Gastrocnemius medialis (tissue), 4 donors: ENCODE measurements at regions not wholly inside any gene's neighbourhood (a gene's known extent, or its start where the extent isn't known, plus 50 kb on each side); places are given as distances from the start of the nearest gene placed in this dataset.
A peak's percentile ranks its signal among the peaks of the same experiment; 100 is the strongest.

Source experiments
- ATAC-seq, 2 donors: fragments of 150-250 bp; one replicate each; pipeline ENCODE4 v1.9.1; 2016
- DNase-seq, 2 donors: peaks; one replicate each; pipeline ENCODE4 v3.0.0-alpha.2; 2019
- H3K27ac ChIP-seq, 4 donors: fragments of 200-600 bp; sonication (generic); 1 replicate in 1 of 4; 2 replicates in 3 of 4; pipeline ENCODE4 v1.5.1; 2016 to 2018; ENCODE audit warnings: mild to moderate bottlenecking in 2 of 4, moderate library complexity in 1 of 4
- H3K27me3 ChIP-seq, 3 donors: fragments of 200-600 bp; sonication (generic) in 2 of 3; 1 replicate in 1 of 3; 2 replicates in 2 of 3; pipeline versions ENCODE4 v1.5.1 to v1.6.0; 2016 to 2019; ENCODE audit warnings: mild to moderate bottlenecking in 1 of 3, moderate library complexity in 1 of 3
- H3K36me3 ChIP-seq, 2 donors: fragments of 200-600 bp; sonication (generic) in 1 of 2; one replicate each; pipeline ENCODE4 v1.5.1; 2017 to 2018
- H3K4me1 ChIP-seq, 2 donors: fragments of 200-600 bp; sonication (generic) in 1 of 2; one replicate each; pipeline ENCODE4 v1.5.1; 2016 to 2017; ENCODE audit warnings: mild to moderate bottlenecking in 2 of 2
- H3K4me3 ChIP-seq, 4 donors: fragments of 200-600 bp; sonication (generic) in 3 of 4; 1 replicate in 1 of 4; 2 replicates in 3 of 4; pipeline ENCODE4 v1.5.1; 2016 to 2019; ENCODE audit warnings: mild to moderate bottlenecking in 2 of 4
- H3K9me3 ChIP-seq, 3 donors: fragments of 200-600 bp; sonication (generic) in 2 of 3; 1 replicate in 1 of 3; 2 replicates in 2 of 3; pipeline ENCODE4 v1.5.1; 2016 to 2019
- POLR2A ChIP-seq, 2 donors: fragments of 450-650 bp; IDR thresholded peaks; one replicate each; pipeline ENCODE4 v1.6.1; 2017; ENCODE audit warnings: antibody characterized with exemption in 2 of 2, mild to moderate bottlenecking in 2 of 2, moderate library complexity in 2 of 2
- in situ Hi-C, 4 donors: fragments of 200-750 bp; cut with MboI; loops; one replicate each; pipeline versions ENCODE4 v1.15.0 to v1.8.0; 2017; ENCODE audit warnings: low sequenced_read_pairs in 4 of 4
- intact Hi-C: fragments of 100-400 bp; cut with DNase I; formaldehyde crosslinking; loops from one replicate; pipeline ENCODE4 v1.15.1; 2023; ENCODE audit warnings: low total_unique reads
- TF ChIP-seq, protein P1 (sequence below), 5 experiments: fragments of 450-650 bp in 3 of 5; fragments of 200-600 bp in 2 of 5; sonication (generic) in 2 of 5; IDR thresholded peaks in 4 of 5; conservative IDR thresholded peaks in 1 of 5; 1 replicate in 4 of 5; 2 replicates in 1 of 5; pipeline ENCODE4 v1.5.1; 2016 to 2019; ENCODE audit warnings: antibody characterized with exemption in 5 of 5, mild to moderate bottlenecking in 3 of 5, moderate library complexity in 3 of 5

DNA sequence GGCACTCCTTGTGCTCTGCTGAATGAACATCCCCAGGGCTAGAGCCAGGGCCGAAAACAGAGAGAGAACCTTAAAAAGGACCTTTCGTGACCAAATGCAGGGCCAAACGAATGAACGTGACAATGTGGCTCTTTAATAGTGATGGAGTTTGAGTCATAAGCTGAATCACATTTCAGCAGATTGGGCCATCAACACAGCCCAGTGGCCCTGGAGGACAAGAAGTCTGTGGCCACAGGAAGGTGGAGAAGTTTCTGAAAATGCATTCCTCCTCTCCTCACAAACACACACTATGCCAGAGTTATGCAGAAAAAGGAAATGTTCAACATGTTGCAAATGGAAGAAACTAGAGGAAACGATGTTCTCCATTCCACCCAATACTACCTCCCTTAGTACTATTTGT lies 415.8 kb downstream of the HRH4 start:
- intact Hi-C loops: loop anchor here (10.0 kb wide), 2 partner anchors 189 to 479 kb away; partner anchors contain the start of gene ZNF521
- Histone ChIP-seq H3K27ac (no peak overlapping the region), H3K27me3 (no peaks in the 10 kb centered on the region), H3K4me1 (no peaks in the 10 kb centered on the region), H3K4me3 (no peak overlapping the region), H3K36me3 (no peaks in the 10 kb centered on the region), H3K9me3 (no peaks in the 10 kb centered on the region)
- ATAC-seq (no peak), DNase-seq (no peak)
- in situ Hi-C loops: loop anchor here in 3 of 4 donors (5.0 to 25.0 kb wide), 4 partner anchors 786 to 1021 kb away; no protein-coding TSS in a partner anchor
- TF ChIP-seq POLR2A (IDR thresholded peaks at IDR 0.05): no peak
- TF ChIP-seq, protein P1, sequence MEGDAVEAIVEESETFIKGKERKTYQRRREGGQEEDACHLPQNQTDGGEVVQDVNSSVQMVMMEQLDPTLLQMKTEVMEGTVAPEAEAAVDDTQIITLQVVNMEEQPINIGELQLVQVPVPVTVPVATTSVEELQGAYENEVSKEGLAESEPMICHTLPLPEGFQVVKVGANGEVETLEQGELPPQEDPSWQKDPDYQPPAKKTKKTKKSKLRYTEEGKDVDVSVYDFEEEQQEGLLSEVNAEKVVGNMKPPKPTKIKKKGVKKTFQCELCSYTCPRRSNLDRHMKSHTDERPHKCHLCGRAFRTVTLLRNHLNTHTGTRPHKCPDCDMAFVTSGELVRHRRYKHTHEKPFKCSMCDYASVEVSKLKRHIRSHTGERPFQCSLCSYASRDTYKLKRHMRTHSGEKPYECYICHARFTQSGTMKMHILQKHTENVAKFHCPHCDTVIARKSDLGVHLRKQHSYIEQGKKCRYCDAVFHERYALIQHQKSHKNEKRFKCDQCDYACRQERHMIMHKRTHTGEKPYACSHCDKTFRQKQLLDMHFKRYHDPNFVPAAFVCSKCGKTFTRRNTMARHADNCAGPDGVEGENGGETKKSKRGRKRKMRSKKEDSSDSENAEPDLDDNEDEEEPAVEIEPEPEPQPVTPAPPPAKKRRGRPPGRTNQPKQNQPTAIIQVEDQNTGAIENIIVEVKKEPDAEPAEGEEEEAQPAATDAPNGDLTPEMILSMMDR (IDR thresholded peaks at IDR 0.05 in 4 of 5, conservative IDR thresholded peaks at IDR 0.05 in 1 of 5): no peak

- no peak for TF ChIP-seq POLR2A (IDR thresholded peaks at IDR 0.05)
- TF ChIP-seq, protein P1 (IDR thresholded peaks at IDR 0.05 in 4 of 5, conservative IDR thresholded peaks at IDR 0.05 in 1 of 5): no peak
- Histone ChIP-seq H3K4me3 (no peak overlapping the region), H3K36me3 (no peaks in the 10 kb centered on the region), H3K4me1 (no peaks in the 10 kb centered on the region), H3K27me3 (no peaks in the 10 kb centered on the region), H3K9me3 (no peaks in the 10 kb centered on the region), H3K27ac (no peak overlapping the region)
- in situ Hi-C loops (loop anchor here in 3 of 4 donors (5.0 to 25.0 kb wide), 4 partner anchors 785 to 1020 kb away; no protein-coding TSS in a partner anchor), intact Hi-C loops (loop anchor here (10.0 kb wide), 2 partner anchors 188 to 478 kb away; partner anchors contain the start of gene ZNF521)
- ATAC-seq: no peak
- no peak for DNase-seq
Observed at GRCh38 chr18:24877066-24877465, 416.6 kb downstream of the HRH4 start.

- Histone ChIP-seq H3K4me3 (no peak overlapping the region), H3K9me3 (no peaks in the 10 kb centered on the region), H3K4me1 (no peaks in the 10 kb centered on the region), H3K27ac (no peak overlapping the region), H3K27me3 (no peaks in the 10 kb centered on the region), H3K36me3 (no peaks in the 10 kb centered on the region)
- intact Hi-C loops (loop anchor here (10.0 kb wide), 2 partner anchors 187 to 477 kb away; partner anchors contain the start of gene ZNF521), in situ Hi-C loops (loop anchor here in 3 of 4 donors (5.0 to 25.0 kb wide), 4 partner anchors 785 to 1020 kb away; no protein-coding TSS in a partner anchor)
- ATAC-seq (no peak), DNase-seq (no peak)
- TF ChIP-seq, protein P1 (IDR thresholded peaks at IDR 0.05 in 4 of 5, conservative IDR thresholded peaks at IDR 0.05 in 1 of 5): no peak
- TF ChIP-seq POLR2A (IDR thresholded peaks at IDR 0.05): no peak
Observed at GRCh38 chr18:24877546-24877945, 417.1 kb downstream of the HRH4 start.

- no peak for DNase-seq
- in situ Hi-C loops: loop anchor here in 3 of 4 donors (5.0 to 25.0 kb wide), 4 partner anchors 784 to 1019 kb away; no protein-coding TSS in a partner anchor
- Histone ChIP-seq H3K4me3 (no peak overlapping the region), H3K27ac (no peak overlapping the region), H3K36me3 (no peaks in the 10 kb centered on the region), H3K9me3 (no peaks in the 10 kb centered on the region), H3K4me1 (no peaks in the 10 kb centered on the region), H3K27me3 (no peaks in the 10 kb centered on the region)
- ATAC-seq: peak in 1 of 2 donors; percentile 50
- intact Hi-C loops: loop anchor here (2.0 to 10.0 kb wide), 3 partner anchors 187 to 1017 kb away; partner anchors contain the start of gene ZNF521
- no peak for TF ChIP-seq POLR2A (IDR thresholded peaks at IDR 0.05)
- TF ChIP-seq, protein P1 (IDR thresholded peaks at IDR 0.05 in 4 of 5, conservative IDR thresholded peaks at IDR 0.05 in 1 of 5): peak; percentile 30 to 56 (median 55)
Observed at GRCh38 chr18:24878289-24878688, 417.9 kb downstream of the HRH4 start.
